ENCODE measurements at regions not wholly inside any gene's neighbourhood (a gene's known extent, or its start where the extent isn't known, plus 50 kb on each side); places are given as distances from the start of the nearest gene placed in this dataset.
"Not testable (repeated sequence)": the region's sequence is repeated elsewhere in the genome, so short reads cannot be mapped to it uniquely, and the experiment has no call there.

- DNase-seq: no peak
These were observed 191.0 kb upstream of the LRP1B start for GRCh38 chr2:142321706-142322280.

GRCh38 chr2:142320067-142320466 is 189.3 kb upstream of the LRP1B start:
- DNase-seq: no peak

GRCh38 chr2:142316049-142316448 is 185.2 kb upstream of the LRP1B start:
- no peak for DNase-seq

- DNase-seq: no peak
These were observed 184.5 kb upstream of the LRP1B start for GRCh38 chr2:142315346-142315745.

GRCh38 chr2:142314164-142314563 is 183.3 kb upstream of the LRP1B start:
- DNase-seq: no peak

- no peak for DNase-seq
These were observed 179.7 kb upstream of the LRP1B start for GRCh38 chr2:142310530-142310929.

GRCh38 chr2:142308744-142309143 is 177.9 kb upstream of the LRP1B start:
- DNase-seq: no peak

GRCh38 chr2:142307616-142308115 is 176.8 kb upstream of the LRP1B start:
- DNase-seq: no peak

GRCh38 chr2:142307086-142307485 is 176.3 kb upstream of the LRP1B start:
- DNase-seq: no peak

- no peak for DNase-seq
These were observed 175.3 kb upstream of the LRP1B start for GRCh38 chr2:142306131-142306530.

- no peak for DNase-seq
These were observed 169.7 kb upstream of the LRP1B start for GRCh38 chr2:142300517-142300916.

- no peak for DNase-seq
These were observed 168.2 kb upstream of the LRP1B start for GRCh38 chr2:142299021-142299420.

- no peak for DNase-seq
These were observed 163.4 kb upstream of the LRP1B start for GRCh38 chr2:142294225-142294624.

- no peak for DNase-seq
These were observed 161.2 kb upstream of the LRP1B start for GRCh38 chr2:142291969-142292368.

GRCh38 chr2:142290931-142291330 is 160.1 kb upstream of the LRP1B start:
- no peak for DNase-seq

- no peak for DNase-seq
These were observed 155.8 kb upstream of the LRP1B start for GRCh38 chr2:142286618-142287017.

GRCh38 chr2:142285480-142285879 is 154.7 kb upstream of the LRP1B start:
- no peak for DNase-seq

GRCh38 chr2:142284336-142284735 is 153.5 kb upstream of the LRP1B start:
- DNase-seq: not testable (repeated sequence)

- DNase-seq: no peak
These were observed 150.0 kb upstream of the LRP1B start for GRCh38 chr2:142280831-142281230.

- no peak for DNase-seq
These were observed 140.2 kb upstream of the LRP1B start for GRCh38 chr2:142270990-142271389.

- DNase-seq: no peak
These were observed 139.5 kb upstream of the LRP1B start for GRCh38 chr2:142270291-142270690.

- no peak for DNase-seq
These were observed 128.5 kb upstream of the LRP1B start for GRCh38 chr2:142259356-142259755.

- DNase-seq: no peak
These were observed 123.2 kb upstream of the LRP1B start for GRCh38 chr2:142254031-142254430.

GRCh38 chr2:142241016-142241415 is 110.2 kb upstream of the LRP1B start:
- DNase-seq: no peak

GRCh38 chr2:142236181-142236580 is 105.4 kb upstream of the LRP1B start:
- no peak for DNase-seq
